ENCODE measurements at regions not wholly inside any gene's neighbourhood (a gene's known extent, or its start where the extent isn't known, plus 50 kb on each side); places are given as distances from the start of the nearest gene placed in this dataset.
A peak's percentile ranks its signal among the peaks of the same experiment; 100 is the strongest.
"Not testable (repeated sequence)": the region's sequence is repeated elsewhere in the genome, so short reads cannot be mapped to it uniquely, and the experiment has no call there.

- not testable (repeated sequence) for DNase-seq (ENCODE audit: low spot score)
Measured at GRCh38 chr15:84360902-84361301, 125.3 kb downstream of the GOLGA6L4 start.

- DNase-seq (ENCODE audit: low spot score) = not testable (repeated sequence)
Measured at GRCh38 chr15:84384421-84384820, 148.8 kb downstream of the GOLGA6L4 start.

DNA sequence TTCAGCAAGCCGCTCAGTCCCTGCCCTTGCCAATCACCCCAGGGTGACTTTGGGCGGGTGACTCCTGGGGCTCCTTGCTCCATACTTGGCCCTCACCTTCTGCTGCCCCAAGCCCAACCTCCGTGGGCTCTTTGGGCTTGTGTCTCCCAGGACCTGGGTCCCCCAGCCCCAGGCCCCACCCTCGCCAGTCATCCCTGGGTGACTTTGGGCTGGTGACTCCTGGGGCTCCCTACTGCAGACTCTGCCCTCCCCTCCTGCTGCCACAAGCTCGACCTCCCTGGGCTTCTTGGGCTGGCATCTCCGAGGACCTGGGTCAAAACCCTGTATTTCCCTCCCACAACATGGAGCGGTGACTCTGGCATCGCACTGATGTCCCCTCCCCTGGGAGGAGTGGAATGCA is 151.5 kb downstream of the GOLGA6L4 start:
- peak; percentile 36 for DNase-seq (ENCODE audit: low spot score)

GRCh38 chr15:84388201-84388600 is 152.6 kb downstream of the GOLGA6L4 start:
- DNase-seq (ENCODE audit: low spot score) = not testable (repeated sequence)

DNA sequence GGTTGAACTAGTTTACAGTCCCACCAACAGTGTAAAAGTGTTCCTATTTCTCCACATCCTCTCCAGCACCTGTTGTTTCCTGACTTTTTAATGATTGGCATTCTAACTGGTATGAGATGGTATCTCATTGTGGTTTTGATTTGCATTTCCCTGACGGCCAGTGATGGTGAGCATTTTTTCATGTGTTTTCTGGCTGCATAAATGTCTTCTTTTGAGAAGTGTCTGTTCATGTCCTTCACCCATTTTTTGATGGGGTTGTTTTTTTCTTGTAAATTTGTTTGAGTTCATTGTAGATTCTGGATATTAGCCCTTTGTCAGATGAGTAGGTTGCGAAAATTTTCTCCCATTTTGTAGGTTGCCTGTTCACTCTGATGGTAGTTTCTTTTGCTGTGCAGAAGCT is 153.1 kb downstream of the GOLGA6L4 start:
- DNase-seq (ENCODE audit: low spot score) = not testable (repeated sequence)

DNA sequence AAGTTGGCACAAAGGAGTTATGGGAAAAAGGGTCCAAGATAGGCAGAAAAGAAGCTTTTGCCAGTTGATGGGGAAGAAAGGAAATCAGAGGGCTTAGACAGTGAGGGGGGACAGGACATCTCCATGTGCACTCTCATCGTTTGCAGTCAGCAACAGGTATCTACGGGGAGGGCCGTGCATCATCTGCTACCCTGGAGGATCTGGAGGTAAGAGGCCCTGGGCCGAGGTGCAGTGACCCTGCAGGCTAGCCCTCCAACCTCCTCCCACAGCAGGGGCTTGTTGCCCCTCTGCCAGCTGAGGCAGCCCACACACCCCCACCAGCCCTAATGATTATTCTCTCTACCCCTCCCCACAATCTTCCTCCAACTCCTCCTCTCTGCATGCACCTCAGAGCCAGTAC is 154.8 kb downstream of the GOLGA6L4 start:
- DNase-seq (ENCODE audit: low spot score) = peak; percentile 32

DNA sequence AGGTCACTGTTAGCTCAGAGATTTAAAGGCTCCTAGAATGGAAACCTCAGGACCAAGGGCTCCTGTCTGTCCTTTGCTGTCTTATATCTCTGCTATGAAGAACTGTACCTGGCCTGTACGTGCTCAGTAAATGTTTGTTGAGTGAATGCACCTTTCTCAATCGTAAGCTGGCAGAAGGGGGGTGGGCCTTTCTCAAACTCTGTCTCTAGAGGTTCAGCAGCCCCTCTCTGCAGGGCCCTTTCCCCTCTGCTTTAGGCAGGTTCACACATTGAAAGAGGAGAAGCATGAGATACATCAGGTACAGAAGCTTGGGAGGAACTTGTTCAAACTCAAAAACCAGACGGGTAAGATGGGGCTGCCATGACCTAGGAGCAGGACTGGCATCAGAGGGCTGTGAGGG is 155.6 kb downstream of the GOLGA6L4 start:
- peak; percentile 9 for DNase-seq (ENCODE audit: low spot score)

- DNase-seq (ENCODE audit: low spot score) = peak; percentile 10
Measured at GRCh38 chr15:84392020-84392419, 156.4 kb downstream of the GOLGA6L4 start.

- peak; percentile 19 for DNase-seq (ENCODE audit: low spot score)
Measured at GRCh38 chr15:84393386-84393936, 157.9 kb downstream of the GOLGA6L4 start.

- DNase-seq (ENCODE audit: low spot score) = not testable (repeated sequence)
Measured at GRCh38 chr15:84393966-84394365, 158.4 kb downstream of the GOLGA6L4 start.

GRCh38 chr15:84395384-84395783 is 159.8 kb downstream of the GOLGA6L4 start:
- peak; percentile 19 for DNase-seq (ENCODE audit: low spot score)

GRCh38 chr15:84395881-84396280 is 160.3 kb downstream of the GOLGA6L4 start:
- DNase-seq (ENCODE audit: low spot score) = peak; percentile 29

DNA sequence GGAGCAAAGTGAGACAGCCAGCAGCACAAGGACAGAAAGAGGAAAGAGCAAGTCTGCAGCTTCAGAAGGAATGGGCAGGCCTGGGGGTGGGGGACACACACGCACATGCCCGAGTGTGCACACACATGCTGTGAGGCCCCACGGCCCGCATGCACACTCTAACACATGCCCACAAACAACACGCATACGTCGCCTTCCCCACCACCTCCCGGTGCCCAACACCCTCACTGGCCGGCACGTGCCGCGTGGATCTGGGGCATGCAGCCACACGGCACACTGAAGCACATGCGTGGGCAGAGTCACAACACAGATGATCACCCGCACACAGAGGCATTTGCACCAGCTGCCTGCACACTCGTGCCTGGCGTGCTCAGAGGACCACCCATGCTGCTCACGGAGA is 161.5 kb downstream of the GOLGA6L4 start:
- DNase-seq (ENCODE audit: low spot score) = peak; percentile 17

- DNase-seq (ENCODE audit: low spot score) = not testable (repeated sequence)
Measured at GRCh38 chr15:84398087-84398486, 162.5 kb downstream of the GOLGA6L4 start.

GRCh38 chr15:84398763-84399701 is 163.5 kb downstream of the GOLGA6L4 start:
- DNase-seq (ENCODE audit: low spot score) = peak; percentile 39

DNA sequence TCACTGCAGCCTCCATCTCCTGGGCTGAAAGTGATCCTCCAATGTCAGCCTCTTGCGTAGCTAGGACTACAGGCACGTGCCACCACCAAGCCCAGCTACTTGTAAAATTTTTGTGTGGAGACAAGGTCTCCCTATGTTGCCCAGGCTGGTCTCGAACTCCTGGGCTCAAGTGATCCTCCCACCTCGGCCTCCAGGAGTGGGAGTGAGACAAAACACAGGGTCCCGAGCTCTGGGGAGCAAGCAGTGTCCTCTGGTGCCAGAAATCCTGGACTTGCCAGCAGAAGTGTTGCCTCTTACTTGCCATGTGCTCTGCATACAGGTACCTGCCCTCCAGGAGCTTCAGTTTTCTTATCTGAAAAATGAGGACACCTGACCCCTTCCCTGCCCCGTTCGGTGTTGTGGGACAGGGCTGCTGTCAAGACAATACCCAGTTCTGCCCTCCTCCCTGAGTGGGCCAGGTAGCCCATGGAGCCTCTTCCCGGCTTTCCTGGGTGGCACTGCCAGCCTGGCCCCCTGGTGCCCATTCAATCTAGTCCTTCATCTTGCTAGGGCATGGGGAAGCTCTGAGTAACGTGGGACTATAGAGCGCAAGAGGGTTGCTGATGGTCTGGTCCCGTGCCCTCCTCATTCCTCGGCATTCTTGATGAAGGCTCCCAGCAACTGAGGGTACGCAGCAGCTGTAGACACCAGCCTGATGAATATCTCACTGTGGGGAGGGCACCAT is 164.6 kb downstream of the GOLGA6L4 start:
- peak; percentile 31 for DNase-seq (ENCODE audit: low spot score)

DNA sequence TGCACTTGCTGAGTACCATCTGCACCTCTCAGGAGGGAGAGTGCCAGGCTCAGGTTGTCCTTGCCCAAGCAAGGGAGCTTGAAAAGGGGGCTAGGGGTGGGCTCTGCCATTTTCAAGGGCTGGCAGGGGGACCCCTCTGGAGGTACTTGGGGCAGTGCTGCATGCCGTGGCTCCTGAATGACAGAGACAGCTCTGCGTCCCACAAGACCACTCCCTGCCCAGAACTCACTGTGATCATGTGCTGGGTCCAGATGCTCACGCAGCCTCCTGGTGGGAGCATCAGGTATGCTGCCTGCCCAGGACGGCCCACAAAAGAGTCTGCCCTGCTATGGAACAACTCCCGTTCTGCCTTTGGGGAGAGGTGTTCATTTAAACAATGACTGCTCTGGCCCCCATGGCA is 165.2 kb downstream of the GOLGA6L4 start:
- DNase-seq (ENCODE audit: low spot score) = peak; percentile 6

- peak; percentile 38 for DNase-seq (ENCODE audit: low spot score)
Measured at GRCh38 chr15:84401461-84401860, 165.9 kb downstream of the GOLGA6L4 start.

DNA sequence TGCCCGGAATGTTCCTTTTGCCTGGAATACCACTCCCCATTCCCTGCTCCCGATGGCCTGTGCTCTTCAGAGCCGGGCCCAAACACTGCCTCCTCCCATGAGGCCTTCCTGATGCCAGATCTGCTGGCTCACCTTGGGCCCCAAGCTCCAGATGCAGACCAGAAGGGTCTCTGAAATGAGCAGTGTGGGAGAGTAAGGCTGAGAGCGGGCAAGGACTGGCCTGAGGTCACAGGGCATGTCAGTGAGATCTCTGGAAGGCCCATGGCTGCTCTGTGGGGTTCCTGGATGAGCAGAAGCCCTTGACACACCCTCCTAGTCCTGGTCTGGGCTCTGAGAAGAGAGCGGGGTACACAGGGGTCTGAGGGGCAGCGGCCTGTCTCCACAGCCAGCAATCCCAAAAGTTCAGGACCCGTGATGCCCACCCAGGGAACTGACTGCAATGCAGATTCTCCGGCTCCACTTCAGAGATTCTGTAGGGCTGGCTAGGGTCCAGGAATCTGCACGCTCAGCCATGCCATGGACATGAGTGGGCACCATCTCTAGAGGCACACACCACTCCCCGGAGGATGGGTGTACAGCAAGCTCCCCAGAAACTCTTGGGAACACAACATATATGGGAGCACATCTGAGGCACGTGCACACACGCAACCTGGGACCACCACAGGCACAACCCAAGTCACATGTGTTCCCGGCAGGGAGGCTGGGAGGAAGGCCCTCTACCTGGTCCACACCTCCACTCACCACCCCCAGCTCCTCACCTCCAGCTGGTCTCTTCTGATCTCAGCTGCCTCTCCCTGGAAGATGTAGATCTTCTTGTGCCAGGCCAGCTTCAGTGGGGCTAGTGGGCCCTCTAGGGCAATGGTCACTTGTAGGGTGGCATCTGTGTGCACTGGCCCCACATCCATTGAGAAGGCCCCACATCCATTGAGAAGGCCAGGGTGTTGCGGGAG is 166.6 kb downstream of the GOLGA6L4 start:
- peak; percentile 34 for DNase-seq (ENCODE audit: low spot score)

- peak; percentile 32 for DNase-seq (ENCODE audit: low spot score)
Measured at GRCh38 chr15:84402856-84403608, 167.5 kb downstream of the GOLGA6L4 start.
